ENCODE measurements at regions not wholly inside any gene's neighbourhood (a gene's known extent, or its start where the extent isn't known, plus 50 kb on each side); places are given as distances from the start of the nearest gene placed in this dataset.

DNA sequence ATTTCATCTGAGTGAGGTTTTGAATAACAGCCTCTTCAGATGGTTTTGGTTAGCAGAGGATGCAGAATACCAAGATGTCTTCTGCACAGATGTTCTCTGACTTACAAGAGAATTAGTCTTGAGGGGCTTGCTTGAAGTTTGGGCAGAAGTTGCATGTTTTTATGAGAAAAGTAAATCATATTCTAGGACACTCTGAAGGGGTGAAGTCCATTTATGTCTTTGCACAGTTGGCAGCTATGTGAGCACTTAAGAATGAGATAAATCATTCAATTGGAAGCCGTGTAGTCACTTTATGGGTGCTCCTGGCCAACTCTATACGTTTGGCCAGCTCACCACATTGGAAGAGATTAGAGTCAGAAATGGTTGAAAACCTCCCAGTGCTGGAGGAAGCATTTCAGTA is 252.7 kb upstream of the KCNIP4 start:
- Histone ChIP-seq H3K4me3 (no peak overlapping the region), H3K27ac (no peak overlapping the region), H3K36me3 (no peaks in the 10 kb centered on the region), H3K9me3 (no peaks in the 10 kb centered on the region), H3K27me3 (no peaks in the 10 kb centered on the region), H3K4me1 (no peaks in the 10 kb centered on the region)
- intact Hi-C loops (cut with DNase I), result no loop called here
- no peak for DNase-seq
- TF ChIP-seq, protein P1, sequence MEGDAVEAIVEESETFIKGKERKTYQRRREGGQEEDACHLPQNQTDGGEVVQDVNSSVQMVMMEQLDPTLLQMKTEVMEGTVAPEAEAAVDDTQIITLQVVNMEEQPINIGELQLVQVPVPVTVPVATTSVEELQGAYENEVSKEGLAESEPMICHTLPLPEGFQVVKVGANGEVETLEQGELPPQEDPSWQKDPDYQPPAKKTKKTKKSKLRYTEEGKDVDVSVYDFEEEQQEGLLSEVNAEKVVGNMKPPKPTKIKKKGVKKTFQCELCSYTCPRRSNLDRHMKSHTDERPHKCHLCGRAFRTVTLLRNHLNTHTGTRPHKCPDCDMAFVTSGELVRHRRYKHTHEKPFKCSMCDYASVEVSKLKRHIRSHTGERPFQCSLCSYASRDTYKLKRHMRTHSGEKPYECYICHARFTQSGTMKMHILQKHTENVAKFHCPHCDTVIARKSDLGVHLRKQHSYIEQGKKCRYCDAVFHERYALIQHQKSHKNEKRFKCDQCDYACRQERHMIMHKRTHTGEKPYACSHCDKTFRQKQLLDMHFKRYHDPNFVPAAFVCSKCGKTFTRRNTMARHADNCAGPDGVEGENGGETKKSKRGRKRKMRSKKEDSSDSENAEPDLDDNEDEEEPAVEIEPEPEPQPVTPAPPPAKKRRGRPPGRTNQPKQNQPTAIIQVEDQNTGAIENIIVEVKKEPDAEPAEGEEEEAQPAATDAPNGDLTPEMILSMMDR (IDR thresholded peaks at IDR 0.05), result no peak
- no peak for TF ChIP-seq POLR2A (IDR thresholded peaks at IDR 0.05)
- WGBS, 4 donors, result 24 to 35% (median 30%) methylated on average over 2 of the region's 2 CpGs
- ATAC-seq, result no peak

DNA sequence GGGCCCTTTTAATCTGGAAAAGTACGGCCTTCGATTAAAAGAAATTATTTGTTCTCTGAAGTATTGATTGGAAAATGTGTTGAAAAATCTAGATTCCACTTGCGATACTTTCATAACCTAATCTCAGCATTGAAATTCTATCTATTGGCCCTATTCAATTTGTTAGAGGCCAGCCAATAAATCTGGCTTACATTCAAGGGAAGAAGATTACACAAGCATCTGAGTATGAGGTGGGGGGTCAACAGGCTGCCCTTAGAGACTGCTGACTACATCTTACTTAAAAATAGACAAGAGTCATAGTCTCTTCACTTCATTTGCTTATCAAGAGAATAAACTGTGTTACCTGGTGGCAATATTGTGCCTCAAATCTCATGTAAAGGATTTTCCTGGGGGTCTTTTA is 248.0 kb upstream of the KCNIP4 start:
- no peak for TF ChIP-seq POLR2A (IDR thresholded peaks at IDR 0.05)
- 89 to 92% (median 91%) methylated on average over 3 of the region's 3 CpGs for WGBS, 4 donors
- intact Hi-C loops (cut with DNase I), result no loop called here
- DNase-seq (no peak), ATAC-seq (no peak)
- Histone ChIP-seq H3K27ac (no peak overlapping the region), H3K36me3 (no peaks in the 10 kb centered on the region), H3K27me3 (no peaks in the 10 kb centered on the region), H3K4me1 (no peaks in the 10 kb centered on the region), H3K4me3 (no peak overlapping the region), H3K9me3 (no peaks in the 10 kb centered on the region)

DNA sequence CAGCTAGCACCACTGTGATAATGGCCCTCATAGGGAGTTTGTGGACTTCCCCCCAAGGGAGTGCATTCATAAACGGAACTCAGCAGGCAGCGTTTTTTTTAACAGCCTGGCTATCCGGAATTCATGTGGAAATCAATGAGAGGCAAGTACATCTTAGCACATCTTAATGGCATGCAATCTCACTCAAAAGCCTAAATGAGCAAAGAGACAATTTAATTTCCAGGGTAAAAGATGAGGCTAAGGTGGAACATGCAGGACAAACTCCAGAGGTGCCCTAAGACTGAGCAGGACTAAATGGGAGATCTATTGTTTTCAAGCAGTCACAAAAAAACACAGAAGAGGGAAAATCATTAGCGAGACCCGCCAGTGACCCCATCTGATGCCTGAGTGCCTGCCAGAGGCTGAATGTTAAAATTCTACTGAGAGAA is 243.5 kb upstream of the KCNIP4 start:
- DNase-seq (no peak), ATAC-seq (no peak)
- H3K9me3 ChIP-seq, result no peaks in the 10 kb centered on the region
- intact Hi-C loops (cut with DNase I), result no loop called here
- no peaks in the 10 kb centered on the region for H3K4me1 ChIP-seq
- H3K4me3 ChIP-seq, result no peak overlapping the region
- no peaks in the 10 kb centered on the region for H3K27me3 ChIP-seq
- WGBS, 4 donors, result 12 to 19% (median 16%) methylated on average over 5 of the region's 5 CpGs
- no peak overlapping the region for H3K27ac ChIP-seq
- no peaks in the 10 kb centered on the region for H3K36me3 ChIP-seq
- no peak for TF ChIP-seq POLR2A (IDR thresholded peaks at IDR 0.05)
- TF ChIP-seq, protein P1 (IDR thresholded peaks at IDR 0.05), result no peak

DNA sequence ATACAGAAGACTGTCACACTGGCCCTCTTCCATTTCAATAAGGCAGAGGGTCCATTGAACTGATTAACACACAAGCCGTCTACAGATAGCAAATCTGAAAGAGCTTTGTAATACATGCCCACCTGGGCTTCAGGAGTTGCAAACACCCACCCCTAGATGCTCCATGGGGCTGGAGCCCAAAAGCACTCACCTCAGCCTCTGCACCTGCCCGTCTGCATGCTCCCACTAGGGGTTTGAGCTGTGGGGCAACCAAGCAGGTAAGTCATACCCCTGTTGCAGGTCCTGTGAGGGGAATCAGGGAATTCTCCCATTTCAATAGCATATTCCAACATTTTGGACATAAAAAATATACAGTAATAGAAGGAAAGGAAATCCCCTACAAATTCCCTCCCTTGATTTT is 243.0 kb upstream of the KCNIP4 start:
- ATAC-seq (no peak), DNase-seq (no peak)
- Histone ChIP-seq H3K4me1 (no peaks in the 10 kb centered on the region), H3K36me3 (no peaks in the 10 kb centered on the region), H3K27ac (no peak overlapping the region), H3K27me3 (no peaks in the 10 kb centered on the region), H3K9me3 (no peaks in the 10 kb centered on the region), H3K4me3 (no peak overlapping the region)
- WGBS, 4 donors, result 49 to 55% (median 53%) methylated on average over 2 of the region's 2 CpGs
- intact Hi-C loops (cut with DNase I), result no loop called here
- TF ChIP-seq, protein P1 (IDR thresholded peaks at IDR 0.05), result no peak
- TF ChIP-seq POLR2A (IDR thresholded peaks at IDR 0.05), result no peak

DNA sequence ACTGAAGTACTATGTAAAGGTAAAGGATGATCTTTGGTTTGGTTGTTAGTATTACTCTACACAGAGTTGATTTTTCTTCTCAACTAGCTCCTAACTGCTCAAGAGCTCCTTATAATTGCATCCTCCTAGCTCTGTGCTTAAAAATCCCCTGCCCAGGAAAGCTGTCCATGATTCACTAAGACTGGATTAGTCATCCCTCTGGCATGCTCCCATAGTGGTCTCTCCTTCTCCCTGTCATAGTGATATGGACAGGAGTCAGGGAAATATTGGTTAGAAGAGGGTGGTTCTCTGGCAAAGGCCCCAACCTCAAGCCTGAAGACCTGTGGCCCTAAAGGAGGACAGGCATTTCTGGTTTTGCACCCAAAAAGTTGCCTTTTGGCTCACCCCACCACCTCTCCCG is 242.3 kb upstream of the KCNIP4 start:
- H3K27me3 ChIP-seq, result no peaks in the 10 kb centered on the region
- no peak overlapping the region for H3K4me3 ChIP-seq
- no peaks in the 10 kb centered on the region for H3K4me1 ChIP-seq
- H3K9me3 ChIP-seq, result no peaks in the 10 kb centered on the region
- DNase-seq (no peak), ATAC-seq (peak in 1 of 4 donors; percentile 20)
- 71 to 95% (median 89%) methylated on average over 1 of the region's 1 CpG for WGBS, 4 donors
- H3K27ac ChIP-seq, result no peak overlapping the region
- TF ChIP-seq, protein P1 (IDR thresholded peaks at IDR 0.05), result no peak
- no peak for TF ChIP-seq POLR2A (IDR thresholded peaks at IDR 0.05)
- intact Hi-C loops (cut with DNase I), result no loop called here
- H3K36me3 ChIP-seq, result no peaks in the 10 kb centered on the region

Data from heart left ventricle (tissue), 16 donors.